GM18517 (cell line): ENCODE measurements at regions not wholly inside any gene's neighbourhood (a gene's known extent, or its start where the extent isn't known, plus 50 kb on each side); places are given as distances from the start of the nearest gene placed in this dataset.
"Not testable (repeated sequence)": the region's sequence is repeated elsewhere in the genome, so short reads cannot be mapped to it uniquely, and the experiment has no call there.

Experiments used
- ATAC-seq: cut with Tn5 transposase; IDR thresholded peaks from one replicate; pipeline ENCODE4 v1.9.1; 2021; ENCODE audit warnings: mild to moderate bottlenecking, moderate library complexity; ENCODE audit not compliant: unreplicated experiment

GRCh38 chr1:222079566-222079965 is 337.7 kb upstream of the DUSP10 start:
- ATAC-seq: no peak

- ATAC-seq: no peak
Measured at GRCh38 chr1:222077206-222077605, 335.3 kb upstream of the DUSP10 start.

- no peak for ATAC-seq
Measured at GRCh38 chr1:222074317-222074716, 332.4 kb upstream of the DUSP10 start.

GRCh38 chr1:222073307-222073995 is 331.6 kb upstream of the DUSP10 start:
- no peak for ATAC-seq

- no peak for ATAC-seq
Measured at GRCh38 chr1:222071387-222071786, 329.5 kb upstream of the DUSP10 start.

GRCh38 chr1:222068937-222069336 is 327.0 kb upstream of the DUSP10 start:
- no peak for ATAC-seq

- no peak for ATAC-seq
Measured at GRCh38 chr1:222068101-222068500, 326.2 kb upstream of the DUSP10 start.

- no peak for ATAC-seq
Measured at GRCh38 chr1:222066539-222066938, 324.6 kb upstream of the DUSP10 start.

GRCh38 chr1:222065234-222065633 is 323.3 kb upstream of the DUSP10 start:
- no peak for ATAC-seq

GRCh38 chr1:222064388-222065211 is 322.7 kb upstream of the DUSP10 start:
- ATAC-seq: no peak

GRCh38 chr1:222062640-222063039 is 320.8 kb upstream of the DUSP10 start:
- no peak for ATAC-seq

- ATAC-seq: no peak
Measured at GRCh38 chr1:222061711-222062359, 319.9 kb upstream of the DUSP10 start.

- no peak for ATAC-seq
Measured at GRCh38 chr1:222060210-222060916, 318.5 kb upstream of the DUSP10 start.

- ATAC-seq: no peak
Measured at GRCh38 chr1:222058249-222058648, 316.4 kb upstream of the DUSP10 start.

- ATAC-seq: peak; percentile 61
Measured at GRCh38 chr1:222057162-222057561, 315.3 kb upstream of the DUSP10 start.

- no peak for ATAC-seq
Measured at GRCh38 chr1:222054416-222054815, 312.5 kb upstream of the DUSP10 start.

- ATAC-seq: no peak
Measured at GRCh38 chr1:222053790-222054294, 312.0 kb upstream of the DUSP10 start.

GRCh38 chr1:222051311-222051710 is 309.4 kb upstream of the DUSP10 start:
- not testable (repeated sequence) for ATAC-seq

- ATAC-seq: not testable (repeated sequence)
Measured at GRCh38 chr1:222049661-222050060, 307.8 kb upstream of the DUSP10 start.

GRCh38 chr1:222049176-222049575 is 307.3 kb upstream of the DUSP10 start:
- no peak for ATAC-seq

- peak; percentile 83 for ATAC-seq
Measured at GRCh38 chr1:222048094-222048595, 306.3 kb upstream of the DUSP10 start.
